ENCODE measurements at regions not wholly inside any gene's neighbourhood (a gene's known extent, or its start where the extent isn't known, plus 50 kb on each side); places are given as distances from the start of the nearest gene placed in this dataset.

DNA sequence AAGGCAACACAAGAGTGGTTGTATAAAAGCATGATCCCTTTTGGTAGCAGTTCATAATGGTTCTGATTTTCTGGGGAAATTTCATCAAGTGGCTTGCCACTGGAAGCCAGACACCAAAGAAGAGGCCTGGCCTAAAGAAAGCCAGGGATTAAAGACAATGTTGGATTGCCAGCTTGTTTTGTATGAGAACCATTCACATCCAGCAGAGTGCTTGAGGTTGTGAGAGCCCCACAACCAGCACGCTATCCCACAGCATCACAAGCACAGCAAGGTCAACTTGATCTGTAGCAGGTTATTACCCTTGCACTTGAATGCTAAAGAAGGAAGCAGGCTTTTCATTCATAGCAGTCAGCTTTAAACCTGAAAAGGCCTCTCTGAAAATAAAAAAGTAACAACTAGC, 399.8 kb downstream of the PLPP3 start:
- TF ChIP-seq CTCF (IDR thresholded peaks at IDR 0.05) = no peak
- no peak for TF ChIP-seq POLR2A (IDR thresholded peaks at IDR 0.05)
- no peak for TF ChIP-seq EP300 (IDR thresholded peaks at IDR 0.05)

All from tibial nerve (tissue), 4 donors.